Nephron (organoid): ENCODE measurements at regions not wholly inside any gene's neighbourhood (a gene's known extent, or its start where the extent isn't known, plus 50 kb on each side); places are given as distances from the start of the nearest gene placed in this dataset.
"Not testable (repeated sequence)": the region's sequence is repeated elsewhere in the genome, so short reads cannot be mapped to it uniquely, and the experiment has no call there.

Source experiments
- H3K27ac Mint-ChIP-seq, 3 experiments: 2 replicates each; pipeline ENCODE4 v1.8.0; 2020; ENCODE audit warnings: mixed read lengths in 3 of 3, mild to moderate bottlenecking in 2 of 3, moderate library complexity in 1 of 3
- H3K27me3 Mint-ChIP-seq: 2 replicates; pipeline ENCODE4 v1.8.0; 2021; ENCODE audit warnings: low read depth, mild to moderate bottlenecking, moderate library complexity, mixed read lengths
- H3K36me3 Mint-ChIP-seq: 2 replicates; pipeline ENCODE4 v1.8.0; 2020; ENCODE audit warnings: low read depth, mixed read lengths
- H3K4me1 Mint-ChIP-seq: 2 replicates; pipeline ENCODE4 v1.8.0; 2020; ENCODE audit warnings: mixed read lengths
- H3K4me3 Mint-ChIP-seq, 3 experiments: 2 replicates each; pipeline ENCODE4 v1.8.0; 2020; ENCODE audit warnings: mild to moderate bottlenecking in 3 of 3, mixed read lengths in 3 of 3, moderate library complexity in 2 of 3
- H3K9me3 Mint-ChIP-seq: 2 replicates; pipeline ENCODE4 v1.8.0; 2020; ENCODE audit warnings: mixed read lengths
- TF ChIP-seq, protein P1 (sequence below), 3 experiments: fragments of 200-600 bp; sonication (generic); IDR thresholded peaks; one replicate each; pipeline ENCODE4 v1.5.0; 2021; ENCODE audit warnings: antibody characterized with exemption in 3 of 3; ENCODE audit not compliant: unreplicated experiment in 3 of 3

GRCh38 chr3:72065236-72065635 lies 280.3 kb upstream of the PROK2 start:
- H3K4me1 Mint-ChIP-seq, result no peaks in the 10 kb centered on the region
- H3K36me3 Mint-ChIP-seq, result no peaks in the 10 kb centered on the region
- H3K4me3 Mint-ChIP-seq, result no peak overlapping the region
- no peak overlapping the region for H3K27ac Mint-ChIP-seq
- H3K27me3 Mint-ChIP-seq, result peaks cover 3% of the 10 kb centered on the region
- TF ChIP-seq, protein P1, sequence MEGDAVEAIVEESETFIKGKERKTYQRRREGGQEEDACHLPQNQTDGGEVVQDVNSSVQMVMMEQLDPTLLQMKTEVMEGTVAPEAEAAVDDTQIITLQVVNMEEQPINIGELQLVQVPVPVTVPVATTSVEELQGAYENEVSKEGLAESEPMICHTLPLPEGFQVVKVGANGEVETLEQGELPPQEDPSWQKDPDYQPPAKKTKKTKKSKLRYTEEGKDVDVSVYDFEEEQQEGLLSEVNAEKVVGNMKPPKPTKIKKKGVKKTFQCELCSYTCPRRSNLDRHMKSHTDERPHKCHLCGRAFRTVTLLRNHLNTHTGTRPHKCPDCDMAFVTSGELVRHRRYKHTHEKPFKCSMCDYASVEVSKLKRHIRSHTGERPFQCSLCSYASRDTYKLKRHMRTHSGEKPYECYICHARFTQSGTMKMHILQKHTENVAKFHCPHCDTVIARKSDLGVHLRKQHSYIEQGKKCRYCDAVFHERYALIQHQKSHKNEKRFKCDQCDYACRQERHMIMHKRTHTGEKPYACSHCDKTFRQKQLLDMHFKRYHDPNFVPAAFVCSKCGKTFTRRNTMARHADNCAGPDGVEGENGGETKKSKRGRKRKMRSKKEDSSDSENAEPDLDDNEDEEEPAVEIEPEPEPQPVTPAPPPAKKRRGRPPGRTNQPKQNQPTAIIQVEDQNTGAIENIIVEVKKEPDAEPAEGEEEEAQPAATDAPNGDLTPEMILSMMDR (IDR thresholded peaks at IDR 0.05; ENCODE audit: unreplicated experiment in 3 of 3), result no peak
- peaks cover 22% of the 10 kb centered on the region for H3K9me3 Mint-ChIP-seq

DNA sequence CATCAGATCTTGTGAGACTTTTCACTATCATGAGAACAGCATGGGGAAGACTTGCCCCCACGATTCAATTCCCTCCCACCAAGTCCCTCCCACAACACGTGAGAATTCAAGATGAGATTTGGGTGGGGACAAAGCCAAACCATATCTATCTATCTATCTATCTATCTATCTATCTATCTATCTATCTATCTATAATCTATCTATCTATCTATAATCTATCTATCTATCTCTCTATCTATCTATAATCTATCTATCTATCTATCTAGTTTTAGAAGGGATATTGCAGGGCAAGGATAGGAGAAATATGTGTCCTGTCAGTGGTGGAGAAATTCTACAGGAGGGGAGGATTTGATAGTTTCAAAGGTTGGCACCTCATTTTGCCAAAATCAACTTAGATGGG lies 279.8 kb upstream of the PROK2 start:
- H3K36me3 Mint-ChIP-seq, H3K27ac Mint-ChIP-seq, H3K4me3 Mint-ChIP-seq, H3K4me1 Mint-ChIP-seq, H3K27me3 Mint-ChIP-seq: not testable (repeated sequence)
- peaks cover 22% of the 10 kb centered on the region for H3K9me3 Mint-ChIP-seq

- Mint-ChIP-seq H3K4me3 (no peak overlapping the region), H3K9me3 (peaks cover 18% of the 10 kb centered on the region), H3K36me3 (peaks cover 4% of the 10 kb centered on the region), H3K27ac (no peak overlapping the region), H3K27me3 (peaks cover 6% of the 10 kb centered on the region), H3K4me1 (no peaks in the 10 kb centered on the region)
- TF ChIP-seq, protein P1 (IDR thresholded peaks at IDR 0.05; ENCODE audit: unreplicated experiment in 3 of 3), result no peak
These were observed 277.1 kb upstream of the PROK2 start for GRCh38 chr3:72062017-72062416.

DNA sequence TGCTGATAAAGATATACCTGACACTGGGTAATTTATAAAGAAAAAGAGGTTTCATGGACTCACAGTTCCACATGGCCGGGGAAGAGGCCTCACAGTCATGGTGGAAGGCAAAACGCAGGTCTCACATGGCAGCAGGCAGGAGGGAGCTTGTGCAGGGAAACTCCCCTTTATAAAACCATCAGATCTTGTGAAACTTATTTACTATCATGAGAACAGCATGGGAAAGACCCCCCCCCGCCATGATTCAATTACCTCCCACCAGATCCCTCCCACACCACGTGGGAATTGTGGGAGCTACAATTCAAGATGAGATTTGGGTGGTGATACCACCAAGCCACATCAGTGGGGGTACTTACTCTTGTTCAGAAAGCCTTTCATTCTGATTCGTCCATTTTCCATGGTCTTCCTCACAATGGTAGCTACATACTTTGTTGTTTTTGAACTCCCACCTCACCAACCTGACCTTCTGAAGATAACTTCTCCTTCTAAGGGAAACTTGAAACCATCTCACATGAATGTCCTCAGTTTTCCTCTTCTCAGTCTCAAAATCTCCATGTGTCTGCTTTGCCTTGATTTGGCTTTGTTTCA lies 275.6 kb upstream of the PROK2 start:
- no peak overlapping the region for H3K27ac Mint-ChIP-seq
- H3K4me1 Mint-ChIP-seq, result no peaks in the 10 kb centered on the region
- peaks cover 18% of the 10 kb centered on the region for H3K9me3 Mint-ChIP-seq
- H3K4me3 Mint-ChIP-seq, result no peak overlapping the region
- H3K27me3 Mint-ChIP-seq, result peaks cover 6% of the 10 kb centered on the region
- H3K36me3 Mint-ChIP-seq, result peaks cover 8% of the 10 kb centered on the region
- TF ChIP-seq, protein P1 (IDR thresholded peaks at IDR 0.05; ENCODE audit: unreplicated experiment in 3 of 3), result no peak

DNA sequence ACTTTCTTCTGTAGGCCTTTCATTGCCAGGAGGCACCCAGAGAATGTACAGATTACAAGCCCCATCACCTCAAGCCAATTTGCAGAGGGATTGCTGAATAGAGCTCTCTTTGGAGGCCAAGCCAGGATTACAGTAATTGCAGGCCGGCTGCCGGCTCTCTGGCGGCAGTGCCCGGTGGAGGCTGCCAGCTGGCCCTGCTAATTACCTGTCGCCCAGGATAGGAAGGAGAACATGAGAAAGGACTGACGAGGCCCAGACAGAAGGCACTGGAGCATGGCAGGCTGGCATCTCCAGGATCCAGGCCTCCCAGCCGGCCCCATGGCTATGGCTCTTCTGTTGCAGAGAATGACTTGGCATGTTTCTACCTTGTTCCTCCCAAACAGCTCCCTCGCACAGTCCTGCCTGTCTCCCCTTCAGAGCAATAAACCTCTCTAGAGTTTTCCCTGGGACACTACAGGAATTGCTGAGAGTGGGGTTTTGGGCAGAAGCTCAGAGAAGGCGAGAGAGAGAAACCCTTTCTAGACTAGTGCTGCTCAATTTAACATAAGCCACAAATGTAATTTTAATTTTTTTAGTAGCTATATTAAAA lies 273.6 kb upstream of the PROK2 start:
- no peak overlapping the region for H3K4me3 Mint-ChIP-seq

GRCh38 chr3:72055436-72055835 lies 270.5 kb upstream of the PROK2 start:
- Mint-ChIP-seq H3K4me3 (no peak overlapping the region), H3K36me3 (peaks cover 8% of the 10 kb centered on the region), H3K27me3 (peaks cover 11% of the 10 kb centered on the region), H3K27ac (no peak overlapping the region), H3K4me1 (no peaks in the 10 kb centered on the region), H3K9me3 (no peaks in the 10 kb centered on the region)
- TF ChIP-seq, protein P1 (IDR thresholded peaks at IDR 0.05; ENCODE audit: unreplicated experiment in 3 of 3), result no peak

More for the DNA sequence above, 273.6 kb upstream of the PROK2 start:
- peaks cover 8% of the 10 kb centered on the region for H3K36me3 Mint-ChIP-seq
- peaks cover 3% of the 10 kb centered on the region for H3K27me3 Mint-ChIP-seq
- H3K4me1 Mint-ChIP-seq, result no peaks in the 10 kb centered on the region
- TF ChIP-seq, protein P1 (IDR thresholded peaks at IDR 0.05; ENCODE audit: unreplicated experiment in 3 of 3), result no peak
- H3K9me3 Mint-ChIP-seq, result peaks cover 11% of the 10 kb centered on the region
- H3K27ac Mint-ChIP-seq, result no peak overlapping the region
